ENCODE measurements at regions not wholly inside any gene's neighbourhood (a gene's known extent, or its start where the extent isn't known, plus 50 kb on each side); places are given as distances from the start of the nearest gene placed in this dataset.

- no peak for TF ChIP-seq CTCF (IDR thresholded peaks at IDR 0.05)
- TF ChIP-seq RORB (CRISPR knock-in tag; IDR thresholded peaks at IDR 0.05): no peak
- no peak for TF ChIP-seq ZBTB43 (CRISPR knock-in tag; IDR thresholded peaks at IDR 0.05)
- TF ChIP-seq NR3C1 (CRISPR knock-in tag; conservative IDR thresholded peaks at IDR 0.05; ENCODE audit: low read depth): no peak
- no peak for TF ChIP-seq NR2C2 (CRISPR knock-in tag; IDR thresholded peaks at IDR 0.05)
These were observed 149.3 kb downstream of the SEC61B start for GRCh38 chr9:99371376-99371775.

All from WTC11 (cell line).